ENCODE measurements at regions not wholly inside any gene's neighbourhood (a gene's known extent, or its start where the extent isn't known, plus 50 kb on each side); places are given as distances from the start of the nearest gene placed in this dataset.
"Not testable (repeated sequence)": the region's sequence is repeated elsewhere in the genome, so short reads cannot be mapped to it uniquely, and the experiment has no call there.

DNA sequence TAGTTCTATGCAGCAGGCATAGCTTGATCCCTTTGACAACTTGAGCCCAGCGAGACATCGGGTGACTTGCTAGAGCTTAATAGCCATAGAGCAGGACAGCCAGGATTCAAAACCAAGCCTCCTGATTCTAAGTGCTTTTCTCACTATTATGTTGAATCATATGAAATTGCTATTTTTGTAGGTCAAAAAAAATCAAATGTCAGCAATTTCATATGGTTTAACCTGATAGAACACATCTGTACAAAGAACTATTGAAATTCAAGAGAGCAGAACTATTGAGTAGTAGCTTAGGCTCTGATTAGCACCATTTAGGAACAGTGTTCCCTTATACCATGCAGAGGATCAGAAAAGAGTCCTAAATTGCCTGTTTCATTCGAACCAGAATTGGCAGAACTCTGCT, 132.0 kb downstream of the EMP1 start:
- CTCF ChIA-PET = no interaction called here
- no TSS peak for BruUV-seq (replicated peaks)
- in situ Hi-C loops (cut with HindIII; ENCODE audit: low pct_unique_long_range_greater_than_20kb, low sequenced_read_pairs) = no loop called here

GRCh38 chr12:13326076-13326475, 129.6 kb downstream of the EMP1 start:
- H3K36me3 ChIP-seq (ENCODE audit: control insufficient read depth, insufficient read depth, low read length) = no peaks in the 10 kb centered on the region
- ATAC-seq = no peak
- no TSS peak for BruUV-seq (replicated peaks)
- no peaks in the 10 kb centered on the region for H3K9me3 ChIP-seq (ENCODE audit: control insufficient read depth, insufficient read depth, low read depth, low read length)
- ChIA-PET POLR2A (no interaction called here), CTCF (no interaction called here)
- in situ Hi-C loops (cut with HindIII; ENCODE audit: low pct_unique_long_range_greater_than_20kb, low sequenced_read_pairs) (no loop called here), intact Hi-C loops (cut with micrococcal nuclease; ENCODE audit: unreplicated experiment) (no loop called here)
- H3K4me3 ChIP-seq (ENCODE audit: low read depth in 2 of 2, low read length in 2 of 2) = no peak overlapping the region
- H3K27ac ChIP-seq (ENCODE audit: low read length) = no peak overlapping the region
- no peak for TF ChIP-seq SIN3A (IDR thresholded peaks at IDR 0.05; ENCODE audit: borderline replicate concordance, insufficient read depth, low read depth, low read length)
- no peak for TF ChIP-seq REST (IDR thresholded peaks at IDR 0.05; ENCODE audit: insufficient read depth in 1 of 2, low read depth in 2 of 2, low read length in 1 of 2)
- no peak for TF ChIP-seq TCF7L2 (IDR thresholded peaks at IDR 0.05; ENCODE audit: low read depth, low read length)
- TF ChIP-seq POLR2AphosphoS5 (IDR thresholded peaks at IDR 0.05; ENCODE audit: low read depth, low read length) = no peak
- TF ChIP-seq CTCF (IDR thresholded peaks at IDR 0.05) = no peak
- no peaks in the 10 kb centered on the region for H3K27me3 ChIP-seq (ENCODE audit: control insufficient read depth, insufficient read depth, low read length)
- DNase-seq (ENCODE audit: low read depth, low spot score) = no peak
- no peaks in the 10 kb centered on the region for H3K4me1 ChIP-seq (ENCODE audit: control insufficient read depth, insufficient read depth, low read length)

More for the DNA sequence above, 132.0 kb downstream of the EMP1 start:
- intact Hi-C loops (cut with micrococcal nuclease; ENCODE audit: unreplicated experiment) = no loop called here
- Histone ChIP-seq H3K9me3 (ENCODE audit: control insufficient read depth, insufficient read depth, low read depth, low read length) (no peaks in the 10 kb centered on the region), H3K4me1 (ENCODE audit: control insufficient read depth, insufficient read depth, low read length) (no peaks in the 10 kb centered on the region), H3K27me3 (ENCODE audit: control insufficient read depth, insufficient read depth, low read length) (no peaks in the 10 kb centered on the region), H3K27ac (ENCODE audit: low read length) (no peak overlapping the region), H3K36me3 (ENCODE audit: control insufficient read depth, insufficient read depth, low read length) (no peaks in the 10 kb centered on the region), H3K4me3 (ENCODE audit: low read depth in 2 of 2, low read length in 2 of 2) (no peak overlapping the region)
- POLR2A ChIA-PET = no interaction called here
- no peak for DNase-seq (ENCODE audit: low read depth, low spot score)
- no peak for ATAC-seq
- TF ChIP-seq CTCF (IDR thresholded peaks at IDR 0.05) = no peak
- TF ChIP-seq POLR2AphosphoS5 (IDR thresholded peaks at IDR 0.05; ENCODE audit: low read depth, low read length) = no peak
- TF ChIP-seq TCF7L2 (IDR thresholded peaks at IDR 0.05; ENCODE audit: low read depth, low read length) = no peak
- TF ChIP-seq SIN3A (IDR thresholded peaks at IDR 0.05; ENCODE audit: borderline replicate concordance, insufficient read depth, low read depth, low read length) = no peak
- TF ChIP-seq REST (IDR thresholded peaks at IDR 0.05; ENCODE audit: insufficient read depth in 1 of 2, low read depth in 2 of 2, low read length in 1 of 2) = no peak

DNA sequence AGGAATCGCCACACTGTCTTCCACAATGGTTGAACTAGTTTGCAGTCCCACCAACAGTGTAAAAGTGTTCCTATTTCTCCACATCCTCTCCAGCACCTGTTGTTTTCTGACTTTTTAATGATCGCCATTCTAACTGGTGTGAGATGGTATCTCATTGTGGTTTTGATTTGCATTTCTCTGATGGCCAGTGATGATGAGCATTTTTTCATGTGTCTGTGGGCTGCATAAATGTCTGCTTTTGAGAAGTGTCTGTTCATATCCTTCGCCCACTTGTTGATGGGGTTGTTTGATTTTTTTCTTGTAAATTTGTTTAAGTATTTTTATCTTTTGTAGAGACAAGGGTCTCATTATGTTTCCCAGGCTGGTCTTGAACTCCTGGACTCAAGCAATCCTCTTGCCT, 128.5 kb downstream of the EMP1 start:
- H3K27me3 ChIP-seq (ENCODE audit: control insufficient read depth, insufficient read depth, low read length); BruUV-seq (replicated peaks); POLR2A ChIA-PET; DNase-seq (ENCODE audit: low read depth, low spot score); H3K4me1 ChIP-seq (ENCODE audit: control insufficient read depth, insufficient read depth, low read length); H3K9me3 ChIP-seq (ENCODE audit: control insufficient read depth, insufficient read depth, low read depth, low read length); ATAC-seq; H3K4me3 ChIP-seq (ENCODE audit: low read depth in 2 of 2, low read length in 2 of 2); CTCF ChIA-PET; H3K36me3 ChIP-seq (ENCODE audit: control insufficient read depth, insufficient read depth, low read length); intact Hi-C loops (cut with micrococcal nuclease; ENCODE audit: unreplicated experiment); in situ Hi-C loops (cut with HindIII; ENCODE audit: low pct_unique_long_range_greater_than_20kb, low sequenced_read_pairs); H3K27ac ChIP-seq (ENCODE audit: low read length): not testable (repeated sequence)

Measured in Panc1 (cell line).